HG03558 (cell line): ENCODE measurements at regions not wholly inside any gene's neighbourhood (a gene's known extent, or its start where the extent isn't known, plus 50 kb on each side); places are given as distances from the start of the nearest gene placed in this dataset.
"Not testable (repeated sequence)": the region's sequence is repeated elsewhere in the genome, so short reads cannot be mapped to it uniquely, and the experiment has no call there.

Source experiments
- ATAC-seq: cut with Tn5 transposase; IDR thresholded peaks from one replicate; pipeline ENCODE4 v1.9.1; 2021; ENCODE audit warnings: moderate number of reproducible peaks; ENCODE audit not compliant: unreplicated experiment; ENCODE audit errors: extremely low read depth

- ATAC-seq = peak; percentile 46
Measured at GRCh38 chr1:96488777-96489176, 232.8 kb upstream of the PTBP2 start.

- no peak for ATAC-seq
Measured at GRCh38 chr1:96492236-96492635, 229.3 kb upstream of the PTBP2 start.

GRCh38 chr1:96498744-96499340, 222.7 kb upstream of the PTBP2 start:
- ATAC-seq = no peak

GRCh38 chr1:96508233-96508632, 213.4 kb upstream of the PTBP2 start:
- ATAC-seq = no peak

DNA sequence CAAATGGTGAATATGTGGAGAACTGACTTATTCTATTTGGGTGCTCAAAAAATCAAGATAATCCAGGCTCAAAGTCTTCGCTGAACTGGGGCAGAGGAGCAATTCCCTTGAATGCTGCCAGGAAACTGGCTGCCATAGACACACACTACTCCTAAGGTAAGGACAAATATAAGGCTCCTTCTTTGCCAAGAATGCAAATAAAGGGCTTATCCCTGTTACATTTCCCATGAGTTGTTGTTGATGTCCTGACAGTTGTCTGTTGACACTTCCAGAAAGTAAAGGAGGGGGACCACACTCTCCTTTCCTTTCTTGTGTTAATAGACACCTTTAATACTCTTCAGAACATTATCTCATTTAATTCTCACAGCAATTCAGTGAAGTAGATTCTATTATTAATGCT, 212.2 kb upstream of the PTBP2 start:
- no peak for ATAC-seq

DNA sequence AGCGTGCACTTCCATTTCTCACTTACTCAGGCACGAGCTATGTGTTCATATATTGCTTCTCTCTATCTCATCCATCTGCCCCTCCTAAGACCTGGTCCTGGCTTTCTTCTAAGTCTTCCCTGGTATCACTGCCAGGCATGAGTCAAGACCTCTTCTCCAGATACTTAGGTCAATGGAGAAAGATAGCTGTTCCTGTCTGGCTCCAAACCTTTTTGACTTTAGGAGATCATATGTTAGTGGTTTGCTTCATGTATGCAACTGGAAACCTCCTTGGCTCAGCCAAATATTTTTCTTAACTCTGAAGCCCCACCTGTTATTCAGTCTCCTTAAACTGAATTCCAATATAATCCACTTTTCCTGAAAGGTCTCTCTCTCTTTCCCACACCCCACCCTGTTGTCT, 211.6 kb upstream of the PTBP2 start:
- ATAC-seq = no peak

DNA sequence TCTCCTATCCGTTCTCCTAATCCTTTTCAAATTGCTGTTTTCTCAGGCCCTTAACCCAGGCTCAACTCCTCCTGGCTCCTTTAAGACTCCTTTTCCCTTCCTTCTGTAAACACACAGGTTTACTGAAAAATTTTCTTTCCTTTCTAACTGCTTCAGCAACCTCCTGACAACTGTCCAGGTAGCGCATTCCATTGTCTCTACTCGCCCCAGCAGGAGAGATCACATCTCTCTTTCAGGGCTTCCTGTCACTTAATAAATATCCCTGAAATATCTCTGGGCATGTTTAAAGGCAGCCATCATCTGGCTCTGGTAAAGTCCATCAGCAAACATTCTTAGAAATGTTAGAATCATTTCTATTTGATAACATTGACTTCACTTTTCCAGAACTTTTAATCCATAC, 211.2 kb upstream of the PTBP2 start:
- no peak for ATAC-seq

- ATAC-seq = no peak
Measured at GRCh38 chr1:96510911-96511310, 210.7 kb upstream of the PTBP2 start.

DNA sequence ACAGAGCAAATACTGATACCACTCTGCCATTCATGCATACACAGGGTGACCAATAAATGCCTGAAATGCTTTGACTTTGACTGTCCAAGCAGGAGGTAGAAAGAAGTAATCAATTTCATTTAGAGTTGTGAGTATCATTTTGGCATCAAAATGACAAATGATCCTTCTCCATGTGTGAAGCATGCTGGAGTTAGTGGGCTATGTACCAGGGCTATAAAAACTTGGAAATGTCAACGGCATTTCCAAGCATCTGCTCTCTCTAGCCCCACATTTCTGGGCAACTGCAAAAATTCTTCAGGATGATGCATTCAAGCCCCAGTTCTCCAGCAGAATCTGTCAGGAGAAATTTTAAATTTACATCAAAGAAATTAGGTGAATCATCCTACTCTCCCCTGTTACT, 208.4 kb upstream of the PTBP2 start:
- no peak for ATAC-seq

- ATAC-seq = peak; percentile 95
Measured at GRCh38 chr1:96515430-96515829, 206.2 kb upstream of the PTBP2 start.

DNA sequence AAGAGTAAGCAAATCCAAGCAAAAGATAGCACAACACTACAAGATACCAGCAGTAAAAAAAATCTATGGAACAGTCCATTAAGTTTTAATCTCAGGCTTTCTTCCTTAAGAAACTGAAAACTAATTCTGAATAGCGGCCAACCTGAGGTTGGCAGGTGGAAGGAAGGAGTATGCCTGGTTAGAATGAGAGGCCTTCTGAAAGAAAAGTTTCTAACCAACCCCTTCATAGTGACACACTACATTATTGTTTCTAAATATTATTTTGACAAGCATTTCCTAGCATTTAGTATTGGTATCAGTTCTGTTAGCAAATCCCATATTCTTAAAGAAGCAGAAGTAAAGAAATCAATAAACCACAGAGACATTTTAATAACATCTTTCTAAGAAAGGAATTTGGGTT, 205.7 kb upstream of the PTBP2 start:
- ATAC-seq = peak; percentile 39

DNA sequence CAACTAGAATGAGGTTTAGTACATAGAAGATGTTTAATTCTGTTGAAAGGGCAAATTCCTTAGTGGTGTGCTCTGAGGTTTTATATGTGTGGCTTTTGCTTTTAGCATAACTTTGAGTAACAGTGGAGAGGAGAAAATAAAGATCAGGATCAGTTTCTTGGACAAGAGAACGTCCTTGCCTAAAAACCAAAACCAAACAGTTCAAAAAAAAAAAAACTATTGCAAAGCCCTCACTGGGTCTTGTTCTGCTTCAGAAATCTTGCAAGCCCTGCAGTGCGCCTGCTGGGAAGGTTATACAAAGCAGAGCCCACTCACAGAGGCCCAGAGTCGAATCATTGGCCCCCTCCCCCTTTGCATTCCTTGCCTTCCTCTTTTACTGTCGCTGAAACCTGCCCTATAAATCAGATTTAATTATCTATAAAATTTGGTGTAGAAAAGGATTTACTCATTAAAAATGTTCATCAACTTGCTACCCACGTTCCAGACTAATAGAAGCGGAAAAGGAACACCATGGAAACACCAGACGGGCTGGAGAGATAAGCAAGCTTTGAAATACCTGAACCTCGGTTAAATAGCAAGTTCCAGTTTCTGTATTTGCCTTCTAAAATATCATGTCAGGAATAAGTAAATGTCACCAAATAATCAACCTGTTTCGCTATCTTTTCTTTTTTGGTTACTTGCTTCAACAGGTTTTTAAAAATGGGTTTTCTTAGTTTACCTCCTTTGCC, 201.6 kb upstream of the PTBP2 start:
- no peak for ATAC-seq

GRCh38 chr1:96520579-96520947, 201.0 kb upstream of the PTBP2 start:
- ATAC-seq = no peak

GRCh38 chr1:96521010-96521409, 200.6 kb upstream of the PTBP2 start:
- ATAC-seq = no peak

DNA sequence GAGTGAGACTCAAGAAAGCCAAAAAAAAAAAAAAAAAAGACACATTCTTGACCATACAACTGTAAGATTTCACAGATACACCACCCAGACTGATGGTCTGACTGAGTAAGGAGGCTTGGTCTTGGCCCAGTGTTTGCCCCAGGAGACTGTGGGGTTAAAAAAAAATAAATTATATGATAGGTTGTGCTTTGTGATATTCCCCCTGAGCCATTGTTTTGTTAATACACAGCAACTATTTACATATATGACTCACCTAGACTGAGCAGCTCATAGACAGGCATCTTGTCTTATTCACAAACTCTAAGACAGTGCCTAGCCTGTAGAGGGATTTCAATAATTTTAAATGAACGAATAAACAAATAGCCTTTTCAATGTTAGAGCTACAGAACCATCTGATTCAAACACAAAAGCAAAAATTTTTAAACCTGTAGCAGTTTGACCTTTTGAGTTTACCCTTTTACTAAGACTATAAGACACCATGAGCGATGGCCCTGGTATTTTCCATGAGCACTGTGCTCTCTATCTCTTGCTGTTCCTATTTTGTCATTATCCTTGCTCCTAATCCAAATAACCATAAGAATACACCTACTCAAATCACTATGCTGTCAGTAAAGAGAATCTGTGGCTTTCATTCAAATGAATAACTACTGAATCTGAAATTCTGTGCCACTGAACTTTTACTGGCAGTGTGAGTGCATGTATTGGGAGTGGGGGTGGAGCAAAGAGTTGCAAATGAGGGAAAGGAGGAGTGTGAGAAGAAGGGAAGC, 199.4 kb upstream of the PTBP2 start:
- no peak for ATAC-seq

DNA sequence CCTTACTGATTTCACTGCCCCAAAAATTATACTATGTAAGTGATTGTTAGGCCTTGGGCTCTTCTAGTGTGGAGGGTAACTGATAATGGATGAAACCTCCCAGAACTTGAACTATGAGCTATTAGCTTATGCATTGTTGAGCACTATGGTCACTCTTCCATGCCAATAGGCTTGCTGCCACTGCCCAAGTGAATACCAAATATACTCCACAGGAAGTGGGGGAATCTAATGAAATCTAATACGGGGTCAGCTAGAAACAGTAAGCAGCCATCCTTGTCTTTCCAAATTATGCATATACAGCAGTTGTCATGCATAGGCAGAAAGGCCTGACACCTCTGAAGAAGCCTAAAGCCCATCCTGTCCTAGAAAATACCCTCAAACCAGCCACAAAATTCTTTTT, 198.7 kb upstream of the PTBP2 start:
- ATAC-seq = no peak

DNA sequence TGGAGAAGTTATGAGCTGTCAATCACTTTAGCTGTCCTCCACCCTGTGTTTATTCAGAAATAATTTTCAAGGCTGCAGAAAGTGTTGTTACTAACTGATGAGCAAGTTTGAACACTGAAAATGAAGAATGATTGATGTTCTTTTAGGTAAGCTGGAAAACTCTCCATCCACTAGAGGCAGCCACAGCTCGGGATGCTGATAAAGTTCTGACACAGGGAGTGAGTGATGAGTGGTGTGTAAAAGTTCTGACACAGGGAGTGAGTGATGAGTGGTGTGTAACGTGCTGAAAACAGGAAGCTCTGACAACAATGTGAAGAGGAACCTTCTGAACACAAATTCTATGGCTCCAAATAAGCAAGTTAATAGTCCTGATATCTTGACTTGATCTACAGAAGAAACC, 197.5 kb upstream of the PTBP2 start:
- no peak for ATAC-seq

- no peak for ATAC-seq
Measured at GRCh38 chr1:96525657-96526557, 195.7 kb upstream of the PTBP2 start.

GRCh38 chr1:96528672-96529071, 192.9 kb upstream of the PTBP2 start:
- not testable (repeated sequence) for ATAC-seq

DNA sequence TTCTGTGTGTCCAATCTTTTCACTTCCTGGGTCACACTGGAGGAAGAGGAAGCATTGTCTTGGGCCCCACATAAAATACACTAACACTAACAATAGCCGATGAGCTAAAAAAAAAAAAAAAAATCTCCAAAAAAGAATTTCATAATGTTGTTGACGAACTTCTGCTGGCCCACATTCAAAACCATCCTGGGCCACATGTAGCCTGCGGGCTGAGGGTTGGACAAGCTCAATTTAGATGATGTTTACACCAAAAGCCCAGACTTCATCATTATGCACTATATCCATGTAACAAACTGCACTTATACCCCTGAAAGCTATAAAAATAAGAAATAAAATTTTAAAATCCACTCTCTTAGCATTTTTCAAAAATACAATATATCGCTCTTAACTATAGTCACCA, 187.8 kb upstream of the PTBP2 start:
- no peak for ATAC-seq

- no peak for ATAC-seq
Measured at GRCh38 chr1:96536581-96536980, 185.0 kb upstream of the PTBP2 start.
